KBM-7 (cell line): ENCODE measurements at regions not wholly inside any gene's neighbourhood (a gene's known extent, or its start where the extent isn't known, plus 50 kb on each side); places are given as distances from the start of the nearest gene placed in this dataset.

Experiments used
- DNase-seq: peaks from one replicate; pipeline ENCODE4 v3.0.0-alpha.2; 2015
- in situ Hi-C: fragments of 300-500 bp; cut with MboI; formaldehyde crosslinking; loops from 2 replicates; pipeline ENCODE4 v1.14.3; 2020; ENCODE audit warnings: low sequenced_read_pairs, low pct_unique_long_range_greater_than_20kb, mixed read lengths

DNA sequence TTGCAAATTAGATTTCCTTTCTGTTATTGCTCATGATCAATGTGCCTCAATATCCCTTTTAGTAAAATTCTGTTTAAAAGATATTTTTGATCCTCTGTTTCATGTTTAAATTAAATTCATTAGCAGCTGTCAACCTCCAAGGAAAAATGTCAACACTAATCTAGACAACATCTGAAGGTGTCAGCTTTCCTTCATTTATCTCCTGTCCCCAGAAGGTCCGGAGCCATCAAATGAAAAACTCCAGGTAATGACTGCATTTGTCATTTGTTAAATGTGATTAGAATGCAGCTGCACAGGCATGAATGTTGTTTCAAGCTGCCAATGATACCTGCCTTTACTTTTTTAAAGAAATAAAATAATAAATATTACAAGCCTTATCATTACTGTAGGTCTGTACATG lies 463.7 kb upstream of the SEMA3A start:
- no peak for DNase-seq
- in situ Hi-C loops, result no loop called here

DNA sequence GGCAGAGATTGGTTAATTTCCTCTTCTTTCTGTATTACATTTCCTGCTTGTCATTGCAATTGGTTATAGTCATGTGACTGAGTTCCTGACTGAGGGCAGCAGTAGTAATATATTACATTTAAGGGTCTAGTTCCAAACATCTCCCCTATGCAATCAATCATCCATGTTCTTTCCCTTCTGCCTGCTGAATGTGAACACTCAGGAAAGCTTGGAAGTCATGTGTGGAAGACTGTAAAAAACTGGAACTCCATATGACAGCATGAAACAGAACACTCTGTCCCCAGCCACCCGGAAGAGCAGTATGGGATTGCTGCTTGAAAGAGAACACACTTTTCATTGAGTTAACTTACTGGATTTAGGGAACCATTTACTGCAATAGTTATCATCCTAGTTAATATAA lies 459.7 kb upstream of the SEMA3A start:
- no peak for DNase-seq
- in situ Hi-C loops, result no loop called here

- in situ Hi-C loops, result no loop called here
- DNase-seq, result no peak
Observed at GRCh38 chr7:84651876-84652275, 457.3 kb upstream of the SEMA3A start.

GRCh38 chr7:84647797-84648757 lies 453.5 kb upstream of the SEMA3A start:
- in situ Hi-C loops, result no loop called here
- no peak for DNase-seq

- no peak for DNase-seq
- in situ Hi-C loops, result no loop called here
Observed at GRCh38 chr7:84642611-84643010, 448.0 kb upstream of the SEMA3A start.

GRCh38 chr7:84640637-84641036 lies 446.0 kb upstream of the SEMA3A start:
- DNase-seq, result no peak
- in situ Hi-C loops, result no loop called here

GRCh38 chr7:84638339-84638697 lies 443.7 kb upstream of the SEMA3A start:
- in situ Hi-C loops, result no loop called here
- DNase-seq, result no peak

- DNase-seq, result no peak
- in situ Hi-C loops, result no loop called here
Observed at GRCh38 chr7:84637568-84638338, 443.2 kb upstream of the SEMA3A start.

GRCh38 chr7:84631913-84632312 lies 437.3 kb upstream of the SEMA3A start:
- DNase-seq, result no peak
- in situ Hi-C loops, result no loop called here

- no peak for DNase-seq
- in situ Hi-C loops, result no loop called here
Observed at GRCh38 chr7:84629640-84630318, 435.2 kb upstream of the SEMA3A start.

- in situ Hi-C loops, result no loop called here
- no peak for DNase-seq
Observed at GRCh38 chr7:84629216-84629615, 434.6 kb upstream of the SEMA3A start.

- no peak for DNase-seq
- in situ Hi-C loops, result no loop called here
Observed at GRCh38 chr7:84627250-84627649, 432.7 kb upstream of the SEMA3A start.

- no peak for DNase-seq
- in situ Hi-C loops, result no loop called here
Observed at GRCh38 chr7:84624927-84625326, 430.3 kb upstream of the SEMA3A start.

GRCh38 chr7:84624527-84624926 lies 429.9 kb upstream of the SEMA3A start:
- DNase-seq, result no peak
- in situ Hi-C loops, result no loop called here

DNA sequence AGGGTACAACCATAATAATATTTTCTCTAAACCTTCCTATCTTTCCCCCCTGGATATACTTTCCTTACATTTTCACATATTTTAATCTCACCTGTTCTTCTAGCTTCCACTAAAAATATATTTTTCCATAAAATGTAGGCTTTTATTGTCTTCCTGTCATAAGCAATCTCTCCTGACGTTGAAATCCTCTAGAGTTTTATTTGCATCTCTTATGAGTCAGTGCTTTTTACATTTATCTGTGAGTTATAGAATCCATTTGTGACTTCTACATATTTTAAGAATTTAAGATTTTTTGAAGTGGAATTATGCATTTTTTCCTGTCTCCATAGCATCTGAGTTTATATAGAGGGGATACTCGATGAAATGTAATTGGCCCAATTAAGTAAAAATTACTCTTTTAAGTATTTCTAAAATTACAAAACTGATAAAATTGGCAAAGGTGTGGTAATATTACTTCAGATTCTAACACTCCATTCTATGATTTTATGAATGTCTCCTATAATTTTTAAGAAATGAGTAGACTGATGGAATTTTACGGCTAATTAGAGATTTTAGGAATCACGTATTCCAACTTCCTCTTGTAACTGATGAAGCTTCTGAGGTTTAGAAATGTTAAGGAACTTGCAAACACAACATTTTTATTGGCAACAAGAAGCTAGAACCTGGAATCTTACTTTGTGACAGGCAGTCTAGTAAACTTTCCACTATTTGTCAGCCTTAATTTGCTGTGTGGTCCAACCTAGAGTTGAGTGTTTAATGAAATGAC lies 422.9 kb upstream of the SEMA3A start:
- in situ Hi-C loops, result no loop called here
- DNase-seq, result no peak

DNA sequence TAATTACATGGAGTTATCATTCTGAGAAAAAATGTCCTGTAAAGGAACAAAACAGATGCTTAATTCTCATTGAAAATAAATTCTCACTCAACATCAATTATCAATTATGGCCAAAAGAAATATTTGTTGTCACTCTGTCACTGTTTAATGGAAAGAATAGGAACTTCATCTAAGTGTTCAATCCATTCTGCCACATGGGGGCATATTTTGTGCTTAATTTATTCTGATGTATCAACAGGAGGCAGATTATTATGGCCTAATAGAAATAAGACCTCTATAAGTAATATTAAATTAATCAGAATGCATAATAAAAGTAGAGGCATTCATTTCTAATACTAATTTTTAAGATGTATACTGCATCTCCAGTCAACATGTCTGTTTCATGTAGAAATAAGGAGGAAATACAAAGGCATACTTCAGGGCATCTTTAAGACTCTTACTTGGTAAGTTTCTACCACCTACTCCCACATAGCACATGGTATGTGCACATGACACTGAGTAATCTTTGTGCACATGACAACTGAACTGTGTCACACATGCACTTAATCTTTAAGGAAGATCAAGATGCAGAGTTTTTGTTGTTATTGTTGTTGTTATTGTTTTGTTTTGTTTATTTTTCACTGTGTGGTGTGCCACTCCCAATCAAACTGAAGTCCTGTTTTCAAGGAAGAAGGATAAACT lies 420.4 kb upstream of the SEMA3A start:
- in situ Hi-C loops, result no loop called here
- peak; percentile 5 for DNase-seq

DNA sequence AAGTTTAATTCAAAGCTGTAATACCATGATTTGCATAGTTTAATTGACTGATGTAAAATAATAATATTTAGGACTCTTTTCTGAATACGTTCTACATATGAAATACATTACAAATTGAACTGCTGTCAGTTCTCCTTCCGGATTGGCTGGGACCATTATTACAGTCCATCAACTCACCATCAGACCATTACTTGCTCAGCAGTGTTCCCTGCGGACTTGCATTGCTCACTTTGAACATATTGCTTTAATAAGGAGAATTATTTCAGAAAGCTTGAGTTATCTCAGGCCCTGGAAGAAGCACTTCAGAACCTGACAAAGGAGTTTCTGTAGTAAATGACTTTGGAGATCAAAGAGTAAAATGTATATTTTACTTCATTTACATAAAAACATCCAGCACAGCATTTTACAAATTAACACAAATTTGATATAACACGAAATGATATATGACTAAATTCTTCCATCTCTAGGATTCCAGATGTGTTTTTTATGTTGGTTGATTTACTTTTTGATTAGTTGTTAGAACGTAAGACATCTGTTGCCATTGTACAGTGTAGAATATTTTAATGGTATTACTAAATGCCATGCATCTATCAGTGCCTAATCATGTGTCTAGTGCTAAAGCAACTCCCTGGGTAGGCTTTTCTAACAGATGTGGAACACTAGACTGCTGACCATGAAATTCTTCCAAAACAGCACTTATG lies 418.5 kb upstream of the SEMA3A start:
- in situ Hi-C loops, result no loop called here
- DNase-seq, result no peak

DNA sequence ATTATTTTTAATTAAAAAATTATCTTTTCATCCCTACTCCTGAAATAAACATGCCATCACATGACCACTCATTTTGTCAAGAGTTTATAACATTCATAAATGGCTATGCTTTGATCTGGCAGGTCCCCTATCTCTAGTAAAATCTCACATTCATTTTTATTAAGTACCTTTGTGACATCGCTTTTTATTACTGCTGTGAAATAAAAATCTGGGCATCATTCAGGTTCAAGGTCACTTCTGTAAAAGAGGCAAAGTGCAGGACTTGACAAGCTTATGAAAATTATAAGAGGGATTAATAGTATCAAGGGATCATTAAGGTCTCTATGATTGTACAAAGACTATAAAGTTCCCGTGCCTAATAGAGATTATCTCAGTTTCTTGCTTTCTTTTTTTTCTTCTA lies 416.8 kb upstream of the SEMA3A start:
- no peak for DNase-seq
- in situ Hi-C loops, result no loop called here
